SKM-1 (cell line): ENCODE measurements at regions not wholly inside any gene's neighbourhood (a gene's known extent, or its start where the extent isn't known, plus 50 kb on each side); places are given as distances from the start of the nearest gene placed in this dataset.
"Not testable (repeated sequence)": the region's sequence is repeated elsewhere in the genome, so short reads cannot be mapped to it uniquely, and the experiment has no call there.

Experiments used
- DNase-seq: peaks from one replicate; lab custom pipeline; 2025; ENCODE audit not compliant: unreplicated experiment; lab: John Stamatoyannopoulos, UW

DNA sequence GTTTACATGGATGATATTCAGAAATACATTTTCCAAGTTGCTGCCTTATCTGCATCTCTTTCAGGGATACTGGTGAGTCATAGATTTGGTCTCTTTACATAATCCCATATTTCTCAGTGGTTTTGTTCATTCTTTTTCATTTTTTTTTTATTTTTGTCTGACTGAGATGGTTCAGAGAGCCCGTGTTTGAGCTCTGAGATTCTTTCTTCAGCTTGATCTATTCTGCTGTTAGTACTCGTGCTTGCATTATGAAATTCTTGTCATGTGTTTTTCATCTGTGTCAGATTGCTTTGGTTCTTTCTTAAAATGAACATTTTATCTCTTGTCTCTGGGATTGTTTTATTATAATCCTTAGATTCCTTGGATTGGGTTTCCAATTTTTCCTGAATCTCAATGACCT lies 317.3 kb downstream of the DOK5 start:
- DNase-seq = no peak

DNA sequence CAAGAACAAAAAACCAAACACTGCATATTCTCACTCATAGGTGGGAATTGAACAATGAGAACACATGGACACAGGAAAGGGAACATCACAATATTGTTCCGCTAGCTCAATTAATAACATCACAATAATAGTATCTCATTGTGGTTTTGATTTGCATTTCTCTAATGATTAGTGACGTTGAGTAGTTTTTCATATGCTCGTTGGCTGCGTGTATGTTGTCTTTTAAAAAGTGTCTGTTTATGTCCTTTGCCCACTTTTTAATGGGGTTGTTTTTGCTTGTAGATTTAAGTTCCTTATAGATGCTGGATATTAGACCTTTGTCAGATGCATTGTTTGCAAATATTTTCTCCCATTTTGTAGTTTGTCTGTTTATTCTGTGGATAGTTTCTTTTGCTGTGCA lies 312.9 kb downstream of the DOK5 start:
- not testable (repeated sequence) for DNase-seq

DNA sequence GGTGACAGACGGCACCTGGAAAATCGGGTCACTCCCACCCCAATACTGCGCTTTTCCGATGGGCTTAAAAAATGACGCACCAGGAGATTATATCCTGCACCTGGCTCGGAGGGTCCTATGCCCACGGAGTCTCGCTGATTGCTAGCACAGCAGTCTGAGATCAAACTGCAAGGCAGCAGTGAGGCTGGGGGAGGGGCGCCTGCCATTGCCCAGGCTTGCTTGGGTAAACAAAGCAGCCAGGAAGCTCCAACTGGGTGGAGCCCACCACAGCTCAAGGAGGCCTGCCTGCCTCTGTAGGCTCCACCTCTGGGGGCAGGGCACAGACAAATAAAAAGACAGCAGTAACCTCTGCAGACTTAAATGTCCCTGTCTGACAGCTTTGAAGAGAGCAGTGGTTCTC lies 307.4 kb downstream of the DOK5 start:
- DNase-seq = not testable (repeated sequence)

DNA sequence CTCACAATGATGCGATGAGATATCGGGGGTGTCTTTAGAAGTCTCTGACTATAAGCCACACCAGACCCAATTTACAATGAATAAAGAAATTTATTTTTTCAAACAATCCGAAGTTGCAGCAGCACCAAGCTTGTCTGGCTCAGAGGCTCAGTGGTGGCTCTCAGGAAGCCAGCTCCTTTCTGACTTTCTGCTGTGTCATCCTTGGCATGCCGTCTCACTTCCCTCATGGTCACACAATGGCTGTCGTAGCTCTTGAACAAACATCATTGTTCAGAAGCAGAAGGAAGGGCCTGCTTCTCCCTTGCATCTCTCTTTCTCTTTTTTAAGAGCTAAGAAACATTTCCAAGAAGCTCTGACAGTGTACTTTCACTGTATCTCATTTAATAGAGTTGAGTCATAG lies 299.0 kb downstream of the DOK5 start:
- no peak for DNase-seq

DNA sequence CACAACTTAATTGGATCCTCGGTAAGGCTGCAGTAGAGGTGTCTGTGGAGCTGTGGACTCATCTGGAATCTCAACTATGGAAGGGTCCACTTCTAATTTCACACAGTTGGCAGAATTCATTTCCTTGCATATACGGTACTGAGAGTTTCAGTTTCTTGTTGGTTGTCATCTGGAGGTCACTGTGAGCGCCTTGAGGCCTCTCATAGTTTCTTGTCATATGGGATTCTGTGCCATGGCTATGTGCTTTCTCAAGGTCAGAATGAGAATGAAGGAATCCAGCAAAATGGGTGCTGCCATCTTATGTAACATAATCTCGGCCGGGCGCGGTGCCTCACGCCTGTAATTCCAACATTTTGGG lies 298.2 kb downstream of the DOK5 start:
- no peak for DNase-seq

DNA sequence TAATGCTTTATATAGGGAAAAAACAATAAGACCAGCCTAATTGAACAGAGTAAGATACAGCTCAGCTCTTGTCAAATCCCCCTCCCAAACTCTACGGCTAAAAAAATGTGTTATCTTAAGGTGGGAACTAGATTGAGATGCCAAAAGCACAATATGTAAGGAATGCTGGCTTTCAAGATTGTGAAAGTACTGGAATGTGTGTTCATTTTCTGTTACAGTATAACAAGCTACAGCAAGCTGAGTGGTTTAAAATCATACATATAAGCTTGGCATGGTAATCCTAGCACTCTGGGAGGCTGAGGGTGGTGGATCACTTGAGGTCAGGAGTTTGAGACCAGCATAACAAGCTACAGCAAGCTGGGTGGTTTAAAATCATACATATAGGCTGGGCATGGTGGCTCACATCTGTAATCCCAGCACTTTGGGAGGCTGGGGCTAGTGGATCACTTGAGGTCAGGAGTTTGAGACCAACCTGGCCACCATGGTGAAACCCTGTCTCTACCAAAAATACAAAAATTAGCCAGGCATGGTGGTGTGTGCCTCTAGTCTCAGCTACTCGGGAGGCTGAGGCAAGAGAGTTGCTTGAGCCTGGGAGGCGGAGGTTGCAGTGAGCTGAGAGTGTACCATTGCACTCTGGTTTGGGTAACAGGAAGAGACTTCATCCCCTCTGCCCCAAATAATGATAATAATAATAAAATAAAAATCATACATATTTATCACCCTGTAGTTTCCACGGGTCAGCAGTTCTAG lies 297.7 kb downstream of the DOK5 start:
- DNase-seq = no peak

DNA sequence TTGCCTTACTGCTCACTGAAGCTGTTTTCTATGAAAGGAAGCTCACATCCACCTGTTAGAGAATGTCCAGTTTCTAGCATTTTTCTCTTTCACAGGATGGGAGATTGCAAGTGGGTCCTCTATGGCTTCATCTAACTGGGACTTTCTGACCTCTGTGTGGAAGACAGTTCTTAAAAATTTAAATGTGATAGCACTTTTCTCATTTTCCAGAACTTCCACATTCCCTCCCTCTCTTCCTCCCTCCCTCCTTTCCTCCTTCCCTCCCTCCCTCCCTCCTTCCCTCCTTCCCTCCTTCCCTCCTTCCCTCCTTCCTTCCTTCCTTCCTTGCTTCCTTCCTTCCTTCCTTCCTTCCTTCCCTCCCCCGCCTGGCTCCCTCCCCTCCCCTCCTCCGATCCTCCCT lies 291.1 kb downstream of the DOK5 start:
- no peak for DNase-seq

DNA sequence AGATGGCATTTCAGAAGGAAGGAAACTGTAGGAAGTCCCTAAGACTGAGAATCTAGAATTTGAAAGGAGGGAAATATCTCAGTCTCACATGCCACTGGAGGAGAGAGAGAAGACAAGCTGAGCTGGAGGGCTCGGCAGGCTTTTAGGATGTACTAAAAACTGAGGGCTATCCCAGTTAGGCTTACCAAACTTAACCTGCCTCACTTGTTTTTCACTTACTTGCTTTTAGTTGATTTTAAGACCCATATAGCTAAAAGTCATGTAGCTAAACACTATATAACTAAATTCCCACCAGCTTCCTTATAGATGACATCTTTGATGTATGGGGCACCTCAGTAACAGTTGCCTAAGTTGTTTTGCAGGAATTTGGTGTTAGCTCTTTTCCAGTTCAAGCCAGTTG lies 288.0 kb downstream of the DOK5 start:
- no peak for DNase-seq

DNA sequence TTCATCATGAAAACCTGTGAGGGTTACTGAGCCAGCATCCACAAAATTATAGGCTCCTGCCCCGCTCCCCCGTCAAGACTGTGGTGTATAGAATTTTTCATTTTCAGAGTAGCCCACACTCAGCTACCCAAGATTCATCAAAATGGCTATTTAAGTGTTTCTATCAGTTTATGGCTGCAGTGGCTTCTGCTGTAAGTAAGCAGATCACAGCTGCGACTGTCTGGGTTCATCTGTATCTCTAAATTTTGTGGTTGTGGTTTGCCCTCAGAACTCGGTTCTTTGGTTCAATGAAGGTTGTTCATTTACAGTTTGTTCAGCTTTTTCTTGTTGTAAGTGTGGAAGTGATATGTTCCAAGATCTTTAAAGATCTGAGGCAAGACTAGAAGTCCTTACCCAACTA lies 284.2 kb downstream of the DOK5 start:
- no peak for DNase-seq

DNA sequence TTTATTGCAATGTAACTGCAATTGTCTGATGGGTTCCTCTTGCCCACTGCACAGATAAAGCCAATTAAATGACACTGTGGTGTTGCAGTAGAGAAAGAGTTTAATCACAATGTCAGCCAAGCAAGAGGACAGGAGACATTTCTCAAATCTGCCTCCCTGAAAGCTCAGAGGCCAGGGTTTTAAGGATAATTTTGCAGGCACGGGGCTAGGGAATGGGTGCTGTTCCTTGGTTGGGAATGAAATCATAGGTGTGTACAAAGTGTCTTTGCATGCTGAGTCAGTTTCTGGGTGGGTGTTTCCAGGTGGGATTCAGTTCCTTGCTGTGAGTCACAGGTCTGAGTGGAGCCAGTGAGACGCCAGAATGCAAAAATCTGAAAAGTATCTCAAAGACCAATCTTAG lies 271.4 kb downstream of the DOK5 start:
- DNase-seq = no peak

DNA sequence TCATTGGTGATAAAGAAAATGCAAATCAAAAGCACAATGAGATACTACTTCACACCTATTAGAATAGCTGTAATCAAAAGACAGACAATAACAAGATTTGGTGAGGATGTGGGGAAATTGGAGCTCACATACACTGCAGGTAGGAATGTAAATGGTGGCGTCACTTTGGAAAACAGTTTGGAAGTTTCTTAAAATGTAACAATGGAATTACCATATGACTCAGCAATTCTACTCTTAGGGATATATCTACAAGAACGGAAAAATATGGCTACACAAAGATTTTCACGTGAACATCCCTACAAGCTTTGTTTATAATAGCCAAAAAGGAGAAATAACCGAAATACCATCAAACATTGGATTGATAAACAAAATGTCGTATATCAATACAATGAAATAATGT lies 270.4 kb downstream of the DOK5 start:
- no peak for DNase-seq

DNA sequence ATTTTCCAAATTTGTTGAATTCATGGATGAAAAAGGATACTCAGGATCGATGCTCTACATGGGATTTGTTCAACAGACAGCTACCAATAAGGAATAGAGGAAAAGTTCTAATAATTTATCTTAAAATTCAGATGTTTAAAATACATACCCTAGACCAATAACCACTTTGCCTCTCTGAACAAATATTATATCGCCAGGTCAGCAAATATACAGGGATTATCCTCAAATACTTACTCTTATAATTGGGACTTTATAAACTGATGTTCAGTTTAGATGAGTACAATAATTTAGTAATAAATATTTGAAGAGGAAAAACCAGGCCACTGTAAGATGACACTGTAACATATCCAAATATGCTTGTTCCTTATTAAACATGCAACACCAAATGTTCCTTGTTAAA lies 268.7 kb downstream of the DOK5 start:
- no peak for DNase-seq

DNA sequence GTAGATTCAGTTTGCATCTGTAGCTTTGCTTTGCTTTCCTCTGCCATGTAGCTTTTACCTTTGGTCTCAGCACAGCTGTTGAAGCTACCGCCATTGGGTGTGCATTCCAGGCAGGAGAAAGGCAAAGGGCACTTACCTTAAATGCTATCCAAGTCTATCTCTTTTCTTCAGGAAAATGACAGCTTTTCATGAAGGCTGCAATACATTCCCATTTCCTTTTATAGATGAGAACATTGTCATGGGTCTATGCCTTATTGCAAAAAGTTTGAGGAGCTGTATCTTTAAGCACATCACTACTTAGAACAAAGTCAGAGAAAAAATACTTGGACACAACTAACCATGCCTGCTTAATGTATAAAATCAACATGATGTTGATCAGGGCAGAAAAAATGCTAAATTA lies 266.8 kb downstream of the DOK5 start:
- DNase-seq = no peak

DNA sequence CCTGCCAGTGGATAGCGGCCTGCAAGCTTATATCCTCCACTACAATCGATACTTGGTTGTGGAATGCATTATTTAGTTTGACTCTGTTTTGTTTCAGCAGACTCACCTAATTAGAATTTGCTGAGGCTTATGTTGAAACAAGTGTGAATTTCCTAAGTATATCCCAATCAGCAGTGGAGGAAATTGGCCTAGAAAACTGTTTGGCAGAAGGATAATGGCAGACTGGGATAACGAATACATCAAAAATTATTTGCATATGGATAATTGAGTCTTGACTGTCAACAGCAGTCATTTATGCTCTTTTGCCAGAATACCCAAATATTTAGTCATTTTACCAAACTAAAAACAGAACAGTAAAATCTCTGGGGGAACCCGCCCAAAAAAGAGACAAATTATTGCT lies 261.0 kb downstream of the DOK5 start:
- DNase-seq = no peak

DNA sequence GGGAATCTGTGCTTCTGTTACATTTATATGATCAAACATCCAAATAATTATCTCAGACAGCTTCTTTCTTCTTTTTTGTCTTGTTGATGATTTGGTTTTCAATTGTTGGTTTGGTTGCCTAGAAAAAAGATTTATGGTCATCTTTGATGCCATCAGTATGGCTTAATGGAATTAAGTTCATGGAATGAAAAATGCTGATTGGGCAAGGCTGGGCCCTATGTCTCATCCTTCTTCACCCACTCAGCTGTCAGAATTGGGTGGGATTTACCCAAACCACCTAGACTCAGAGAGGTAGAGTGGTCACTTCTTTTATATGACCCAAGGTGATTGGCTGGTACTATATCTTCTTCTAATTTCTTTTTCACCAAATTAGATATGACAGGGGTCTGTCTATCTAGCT lies 258.3 kb downstream of the DOK5 start:
- no peak for DNase-seq

DNA sequence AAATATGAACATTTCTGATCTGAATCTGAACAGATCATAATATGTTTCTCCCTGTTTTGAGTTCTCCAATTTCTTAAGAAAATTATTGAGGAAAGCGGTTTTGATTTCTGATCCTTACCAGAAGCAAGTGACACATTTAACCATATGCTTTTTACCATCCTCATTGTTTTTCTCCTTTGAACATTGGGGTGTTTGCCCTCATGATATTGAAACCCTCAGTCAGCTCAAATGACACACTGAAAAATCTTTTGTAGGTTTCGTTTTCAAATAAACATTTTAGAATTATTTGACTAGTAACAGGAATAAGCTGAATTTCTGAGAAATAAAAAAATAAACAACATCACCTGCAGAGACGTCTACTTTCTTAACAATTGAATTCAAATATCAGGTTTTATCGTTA lies 252.1 kb downstream of the DOK5 start:
- DNase-seq = no peak

DNA sequence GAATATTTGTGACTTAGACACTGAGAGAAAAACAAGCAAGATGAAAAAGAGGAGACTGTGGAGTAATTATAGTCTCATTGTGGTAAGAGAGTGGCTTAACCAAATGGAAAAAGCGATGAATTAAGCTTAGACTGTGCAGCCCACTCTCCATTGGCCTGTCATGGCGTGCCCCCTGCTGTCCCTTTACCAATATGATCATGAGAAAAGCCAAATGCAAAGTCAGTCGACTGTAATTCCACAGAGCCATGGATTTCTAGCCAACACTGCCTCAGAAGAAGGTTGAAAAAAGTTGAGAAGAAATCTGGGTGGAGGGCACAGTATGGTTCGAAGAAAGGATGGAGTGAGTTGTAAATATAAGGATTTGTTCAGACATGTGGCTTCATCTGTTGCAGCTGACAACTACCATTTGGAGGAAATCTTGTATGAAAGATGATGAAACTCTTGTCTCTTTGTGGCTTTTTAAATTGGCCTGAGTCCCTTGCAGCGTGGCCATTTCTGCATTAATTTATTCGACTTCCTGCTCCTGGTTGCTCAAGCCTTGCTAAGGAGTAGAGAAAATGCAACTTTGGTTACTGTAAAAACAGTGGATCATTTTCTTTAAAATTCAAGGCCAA lies 251.4 kb downstream of the DOK5 start:
- no peak for DNase-seq

DNA sequence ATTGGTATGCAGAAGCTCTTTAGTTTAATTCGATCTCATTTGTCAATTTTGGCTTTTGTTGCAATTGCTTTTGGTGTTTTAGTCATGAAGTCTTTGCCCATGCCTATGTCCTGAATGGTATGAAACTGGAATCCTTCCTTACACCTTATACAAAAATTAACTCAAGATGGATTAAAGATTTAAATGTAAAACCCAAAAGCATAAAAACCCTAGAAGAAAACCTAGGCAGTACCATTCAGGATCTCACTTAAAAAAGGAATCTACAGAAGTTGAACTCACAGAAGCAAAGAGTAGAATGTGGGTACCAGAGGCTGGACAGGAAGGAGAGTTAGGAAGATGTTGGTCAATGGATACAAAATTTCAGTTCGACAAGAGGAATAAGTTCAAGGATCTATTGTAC lies 249.9 kb downstream of the DOK5 start:
- not testable (repeated sequence) for DNase-seq

DNA sequence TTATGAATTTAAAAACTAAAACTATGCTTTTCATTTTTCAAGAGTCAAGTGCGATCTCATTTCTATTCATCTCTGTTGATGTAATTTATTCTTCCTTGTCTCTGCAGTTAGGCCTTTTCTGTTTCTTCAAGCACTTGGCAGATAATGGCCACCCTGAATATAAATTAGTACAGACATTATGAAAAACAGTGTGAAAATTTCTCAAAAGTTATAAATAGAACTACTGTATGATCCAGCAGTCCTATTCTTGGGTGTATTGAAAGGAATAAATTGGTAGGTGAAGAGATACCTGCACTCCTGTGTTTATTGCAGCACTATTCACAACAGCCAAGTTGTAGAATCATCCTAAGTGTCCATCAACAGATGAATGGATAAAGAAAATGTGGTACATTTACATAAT lies 248.3 kb downstream of the DOK5 start:
- no peak for DNase-seq

DNA sequence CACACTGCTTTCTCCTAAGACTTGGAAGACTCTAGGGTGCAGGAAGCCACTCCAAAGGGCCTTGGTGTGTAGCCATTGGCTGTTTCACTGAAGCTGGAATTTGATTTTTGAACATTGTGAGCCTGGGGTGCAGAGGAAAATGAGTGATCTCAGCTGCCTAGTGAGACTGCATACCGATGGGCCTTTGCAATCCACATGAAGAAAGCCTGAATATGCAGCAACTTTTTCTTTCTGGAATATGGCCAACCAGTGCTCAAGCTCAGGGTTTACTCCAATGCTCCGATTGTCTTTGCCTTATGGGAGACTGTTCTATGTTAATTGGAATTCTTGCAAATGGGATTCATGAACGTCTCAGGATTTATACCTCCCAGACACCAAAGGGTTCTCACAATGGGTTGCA lies 242.6 kb downstream of the DOK5 start:
- DNase-seq = no peak

DNA sequence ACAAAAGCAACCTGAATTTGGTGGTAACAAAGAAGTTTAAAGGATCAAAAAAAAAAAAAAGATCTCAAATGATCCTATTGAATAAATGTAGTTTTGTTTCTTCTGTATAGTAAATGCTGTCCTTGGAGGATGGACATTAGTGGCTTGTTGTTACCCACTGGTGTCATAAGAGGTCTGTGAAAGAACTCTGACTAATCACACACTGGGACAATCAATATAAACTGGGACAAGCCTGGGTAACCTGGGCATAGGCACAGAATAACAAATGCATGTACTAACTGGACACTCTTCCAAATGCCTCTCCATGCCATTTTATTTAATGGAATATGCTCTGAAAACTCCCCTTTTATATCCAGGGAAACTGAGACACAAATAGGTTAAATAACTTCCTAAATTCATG lies 241.4 kb downstream of the DOK5 start:
- no peak for DNase-seq

DNA sequence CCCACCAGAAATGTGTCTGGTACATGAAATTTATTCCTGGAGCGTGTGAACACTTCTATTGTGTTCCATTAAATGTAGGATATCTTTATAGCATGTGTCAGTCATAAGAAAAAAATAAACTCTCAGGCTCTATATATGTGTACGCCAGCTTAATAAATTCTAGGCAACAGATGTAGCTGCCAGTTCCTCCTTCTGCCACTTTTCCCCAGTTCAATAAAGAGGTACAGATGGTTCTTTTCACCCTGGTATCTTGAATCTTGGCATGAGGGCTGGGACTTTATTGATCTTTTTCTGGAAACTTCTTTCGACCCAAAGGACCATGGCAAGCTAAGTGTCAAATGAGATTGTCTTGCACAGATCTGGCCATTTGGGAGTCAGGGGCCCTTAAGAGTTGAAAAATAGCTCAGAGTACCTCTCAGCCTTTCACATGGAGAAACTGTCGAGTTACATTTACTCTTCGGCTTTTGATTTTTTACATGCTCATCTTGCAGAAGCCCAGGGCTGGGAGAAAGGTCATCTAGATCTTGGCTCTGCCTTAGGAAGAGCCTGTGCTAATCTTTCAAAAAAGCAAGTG lies 240.9 kb downstream of the DOK5 start:
- DNase-seq = no peak

DNA sequence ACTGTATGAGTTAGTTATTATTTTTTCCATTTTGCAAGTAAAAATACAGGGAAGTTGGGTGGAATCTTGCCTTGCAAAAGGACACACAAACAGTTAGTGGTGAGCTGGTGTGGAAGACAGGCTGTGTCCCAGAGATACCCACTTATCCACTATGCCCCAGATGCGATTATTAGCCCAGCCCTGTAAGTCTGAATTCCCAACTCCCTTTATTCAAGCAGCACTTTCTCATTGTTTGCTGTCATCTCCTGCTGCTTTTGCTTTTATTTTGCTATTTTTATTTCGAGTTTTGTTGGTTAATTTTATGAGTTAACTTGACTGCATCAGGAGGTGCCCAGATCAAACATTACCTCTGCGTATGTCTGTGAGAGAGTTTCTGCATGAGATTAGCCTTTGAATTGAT lies 239.4 kb downstream of the DOK5 start:
- no peak for DNase-seq
